ENCODE measurements at regions not wholly inside any gene's neighbourhood (a gene's known extent, or its start where the extent isn't known, plus 50 kb on each side); places are given as distances from the start of the nearest gene placed in this dataset.

DNA sequence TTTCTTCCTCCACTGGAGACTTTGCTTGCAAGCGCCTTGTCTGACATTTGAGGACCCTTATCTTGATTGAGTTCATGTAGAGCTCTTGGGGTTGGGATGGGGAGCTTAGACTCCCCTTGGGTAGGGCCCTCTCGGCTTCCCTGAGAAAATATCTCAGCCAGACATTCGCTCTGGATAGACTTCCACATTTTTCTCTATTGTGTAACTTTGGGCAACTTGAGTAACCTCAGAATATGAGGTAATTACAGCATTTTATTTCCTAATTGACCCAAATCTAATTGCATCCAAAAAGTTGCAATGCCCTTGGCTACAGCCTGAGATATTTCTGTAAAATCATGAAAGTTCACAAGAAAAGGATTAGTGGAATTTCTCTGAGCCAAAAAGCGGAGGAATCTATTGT lies 102.8 kb upstream of the MXRA5 start:
- H3K56ac ChIP-seq (replicated peaks; ENCODE audit: insufficient read length, low read depth, low read length): no peak overlapping the region
- H2BK15ac ChIP-seq (ENCODE audit: low read length): no peak overlapping the region
- no peaks in the 10 kb centered on the region for H3K4me1 ChIP-seq (replicated peaks in 1 of 4; ENCODE audit: control insufficient read depth in 3 of 4, insufficient read depth in 4 of 4, low read length in 3 of 4)
- no peak overlapping the region for H2BK5ac ChIP-seq (ENCODE audit: low read depth, low read length)
- H4K8ac ChIP-seq (ENCODE audit: extremely low read depth, insufficient read depth, low read length): no peak overlapping the region
- no peaks in the 10 kb centered on the region for H4K20me1 ChIP-seq (replicated peaks in 1 of 2; ENCODE audit: control insufficient read depth in 1 of 2, insufficient read depth in 2 of 2, low read length in 2 of 2)
- H2AK5ac ChIP-seq (ENCODE audit: low read depth, low read length): no peak overlapping the region
- no peaks in the 10 kb centered on the region for H3K79me2 ChIP-seq (ENCODE audit: control insufficient read depth in 1 of 2, insufficient read depth in 2 of 2, low read length in 2 of 2)
- no peak overlapping the region for H2BK20ac ChIP-seq (ENCODE audit: low read length)
- no peak overlapping the region for H3K14ac ChIP-seq (ENCODE audit: insufficient read length)
- H3K79me1 ChIP-seq (ENCODE audit: low read depth, low read length): no peaks in the 10 kb centered on the region
- WGBS, 2 experiments (ENCODE audit: extremely low coverage in 1 of 2, insufficient coverage in 1 of 2, insufficient read length in 1 of 2, insufficient replicate concordance in 2 of 2, low coverage in 1 of 2, low lambda C conversion rate in 2 of 2, missing lambda C conversion rate in 1 of 2): 88% methylated on average over 3 of the region's 4 CpGs; no CpG with 5 or more reads in 1 of the 2 experiments
- DNase-seq (ENCODE audit: low read depth in 1 of 2, low spot score in 2 of 2) (no peak), FAIRE-seq (no peak)
- H3K9me3 ChIP-seq (ENCODE audit: insufficient read depth in 2 of 2, low read depth in 1 of 2, low read length in 1 of 2): no peaks in the 10 kb centered on the region
- H3K23ac ChIP-seq (ENCODE audit: insufficient read length): no peak overlapping the region
- H4K5ac ChIP-seq (ENCODE audit: insufficient read length, low read depth, low read length): no peak overlapping the region
- H3K9ac ChIP-seq (replicated peaks in 1 of 4; ENCODE audit: extremely low read depth in 1 of 4, low read depth in 3 of 4, low read length in 3 of 4): no peak overlapping the region
- H3K27ac ChIP-seq (ENCODE audit: low read depth, low read length): no peak overlapping the region
- H3K27me3 ChIP-seq (replicated peaks in 1 of 4; ENCODE audit: control insufficient read depth in 3 of 4, extremely low read depth in 1 of 4, insufficient read depth in 3 of 4, low read length in 3 of 4): no peaks in the 10 kb centered on the region
- no peak overlapping the region for H2AFZ ChIP-seq (ENCODE audit: low read length)
- no peak overlapping the region for H3K4me3 ChIP-seq (ENCODE audit: extremely low read depth in 1 of 4, insufficient read depth in 2 of 4, low read depth in 3 of 4, low read length in 4 of 4)
- no peaks in the 10 kb centered on the region for H3K23me2 ChIP-seq (ENCODE audit: low read depth, low read length)
- H3K4ac ChIP-seq (replicated peaks; ENCODE audit: insufficient read length, low read depth, low read length): no peak overlapping the region
- H2BK120ac ChIP-seq (replicated peaks; ENCODE audit: low read depth, low read length): no peak overlapping the region
- no peak overlapping the region for H3K4me2 ChIP-seq (ENCODE audit: insufficient read depth in 1 of 2, low read depth in 2 of 2, low read length in 2 of 2)
- H4K91ac ChIP-seq (replicated peaks; ENCODE audit: insufficient read length, low read length): no peak overlapping the region
- CTCF ChIA-PET (ENCODE audit: partially characterized antibody): no interaction called here
- H2BK12ac ChIP-seq (ENCODE audit: low read depth, low read length): no peak overlapping the region
- no peaks in the 10 kb centered on the region for H3K36me3 ChIP-seq (ENCODE audit: control insufficient read depth in 2 of 4, insufficient read depth in 4 of 4, low read length in 3 of 4)
- TF ChIP-seq TCF12 (IDR thresholded peaks at IDR 0.05; ENCODE audit: low read depth, low read length) (no peak), CEBPB (IDR thresholded peaks at IDR 0.05; ENCODE audit: low read depth, low read length) (no peak)
- POLR2A ChIA-PET (ENCODE audit: partially characterized antibody): no interaction called here
- no peak overlapping the region for H3K18ac ChIP-seq (ENCODE audit: extremely low read depth, low read length)

All from H1 (cell line).